M059J (cell line): ENCODE measurements at regions not wholly inside any gene's neighbourhood (a gene's known extent, or its start where the extent isn't known, plus 50 kb on each side); places are given as distances from the start of the nearest gene placed in this dataset.

Experiments used
- DNase-seq: peaks from one replicate; pipeline ENCODE4 v3.0.0-alpha.2; 2012; ENCODE audit warnings: low read depth

- no peak for DNase-seq
Measured at GRCh38 chr2:128450211-128451024, 131.8 kb upstream of the HS6ST1 start.

- DNase-seq = no peak
Measured at GRCh38 chr2:128451084-128452023, 132.7 kb upstream of the HS6ST1 start.

- no peak for DNase-seq
Measured at GRCh38 chr2:128452024-128452411, 133.3 kb upstream of the HS6ST1 start.

DNA sequence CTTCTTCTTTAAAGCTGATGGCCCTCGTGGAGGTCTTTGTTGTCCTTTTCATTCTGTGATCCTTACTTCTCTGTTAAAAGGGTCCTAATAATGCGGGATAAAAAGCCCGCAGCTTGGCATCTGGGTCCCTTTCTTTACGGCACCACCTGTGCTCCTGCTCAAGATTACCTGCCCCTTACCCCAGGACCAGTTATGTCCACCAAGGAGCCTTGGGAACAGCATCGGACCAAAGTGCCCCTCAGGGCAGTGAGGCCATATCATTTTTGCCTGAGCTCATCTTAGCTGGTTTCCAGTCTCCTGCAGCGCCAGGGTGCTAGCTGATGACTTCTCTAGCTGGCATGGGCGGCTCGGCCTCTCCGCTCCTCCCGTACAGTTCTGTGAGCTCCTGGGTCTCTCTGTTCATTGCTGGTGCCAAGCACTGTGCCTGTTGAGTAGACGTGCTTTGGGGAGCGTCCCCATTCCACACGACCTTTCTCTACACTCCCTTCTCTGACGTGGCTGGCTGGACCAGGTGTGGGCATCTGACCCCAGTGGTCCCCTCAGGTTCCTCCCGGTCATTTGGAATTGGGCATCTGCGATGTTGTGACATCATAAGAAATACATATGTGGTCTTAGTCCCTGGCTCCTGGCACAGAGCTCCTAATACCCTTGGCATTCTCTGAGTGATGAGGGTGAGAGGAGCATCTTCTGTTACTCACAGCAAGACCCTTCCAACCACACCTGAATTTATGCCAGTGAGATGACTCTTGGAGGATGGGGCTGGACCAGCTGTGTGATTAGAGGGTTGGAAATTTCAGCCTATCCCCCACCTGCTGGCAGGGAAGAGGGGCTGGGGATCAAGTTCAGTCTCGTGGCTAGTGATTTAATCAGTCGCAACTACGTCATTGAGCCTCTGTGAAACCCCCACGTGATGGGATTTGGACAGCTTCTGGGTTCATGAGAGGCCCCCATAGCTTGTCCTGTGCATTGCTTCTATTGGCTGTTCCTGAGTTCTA lies 134.2 kb upstream of the HS6ST1 start:
- DNase-seq = no peak

GRCh38 chr2:128454980-128455720 lies 136.5 kb upstream of the HS6ST1 start:
- DNase-seq = no peak

GRCh38 chr2:128455721-128456050 lies 137.0 kb upstream of the HS6ST1 start:
- DNase-seq = no peak

DNA sequence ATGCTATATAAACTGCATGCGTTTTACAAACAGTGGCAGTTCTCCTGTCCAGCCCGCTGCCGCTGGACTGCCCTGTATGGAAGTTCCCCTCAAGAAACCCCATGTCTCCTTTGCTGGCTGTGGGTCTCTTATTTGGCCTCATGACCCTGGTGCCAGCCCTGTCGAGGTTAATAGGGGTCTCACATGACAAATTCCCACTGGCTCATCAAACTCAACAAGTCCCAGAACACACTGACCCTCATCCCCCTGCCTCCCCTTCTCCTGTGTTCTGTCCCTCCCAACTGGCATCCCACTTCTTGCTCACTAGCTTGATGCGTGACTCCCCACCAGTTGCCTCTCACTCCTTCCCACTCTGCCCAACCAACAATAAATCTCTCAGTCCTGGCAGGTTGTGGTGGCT lies 137.6 kb upstream of the HS6ST1 start:
- no peak for DNase-seq

DNA sequence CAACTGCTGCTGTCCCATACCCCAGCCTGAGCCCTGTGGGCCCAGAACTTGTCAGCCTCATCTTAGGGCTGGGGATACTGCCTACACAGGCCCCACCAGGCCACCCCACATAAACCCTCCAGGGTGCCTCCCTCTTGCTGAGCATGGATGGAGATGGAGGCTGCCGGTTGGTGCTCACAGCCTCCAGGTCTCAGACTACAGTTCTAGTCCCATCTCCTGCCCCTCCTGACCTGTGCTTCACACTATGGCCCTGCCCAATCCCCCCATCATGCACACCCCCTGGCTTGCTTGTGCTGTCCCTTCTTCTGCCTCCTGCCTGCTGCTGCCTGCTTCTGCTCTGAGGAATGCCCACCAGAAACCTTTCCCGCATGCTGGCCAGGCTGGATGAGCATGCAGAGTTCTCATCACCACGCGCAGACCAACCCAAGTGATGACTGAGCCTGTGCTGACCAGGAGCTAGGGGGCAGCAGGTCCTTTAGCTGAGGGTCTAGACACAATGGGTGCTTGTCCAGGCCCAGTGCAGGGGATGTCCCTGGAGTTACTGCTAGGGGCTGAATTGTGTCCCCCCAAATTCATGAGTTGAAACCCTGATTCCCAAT lies 138.4 kb upstream of the HS6ST1 start:
- no peak for DNase-seq

DNA sequence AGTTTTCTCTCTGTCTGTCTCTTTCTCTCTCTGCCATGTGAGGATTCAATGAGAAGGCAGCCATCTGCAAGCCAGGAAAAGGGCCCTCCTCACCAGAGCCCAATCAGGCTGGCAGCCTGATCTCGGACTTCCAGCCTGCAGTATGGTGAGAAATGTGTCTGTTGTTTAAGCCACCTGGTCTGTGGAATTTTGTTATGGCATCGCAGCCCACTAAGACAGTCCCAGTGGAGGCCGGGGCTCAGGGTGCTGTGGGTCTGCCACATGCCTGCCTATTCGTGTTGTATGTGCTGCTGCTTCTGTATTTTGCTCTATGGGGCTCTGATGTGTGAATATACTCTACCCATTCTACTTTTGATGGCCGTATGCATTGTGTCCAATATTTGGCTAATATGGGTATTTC lies 139.0 kb upstream of the HS6ST1 start:
- no peak for DNase-seq

- no peak for DNase-seq
Measured at GRCh38 chr2:128458505-128458904, 139.8 kb upstream of the HS6ST1 start.

GRCh38 chr2:128464456-128464855 lies 145.8 kb upstream of the HS6ST1 start:
- no peak for DNase-seq

DNA sequence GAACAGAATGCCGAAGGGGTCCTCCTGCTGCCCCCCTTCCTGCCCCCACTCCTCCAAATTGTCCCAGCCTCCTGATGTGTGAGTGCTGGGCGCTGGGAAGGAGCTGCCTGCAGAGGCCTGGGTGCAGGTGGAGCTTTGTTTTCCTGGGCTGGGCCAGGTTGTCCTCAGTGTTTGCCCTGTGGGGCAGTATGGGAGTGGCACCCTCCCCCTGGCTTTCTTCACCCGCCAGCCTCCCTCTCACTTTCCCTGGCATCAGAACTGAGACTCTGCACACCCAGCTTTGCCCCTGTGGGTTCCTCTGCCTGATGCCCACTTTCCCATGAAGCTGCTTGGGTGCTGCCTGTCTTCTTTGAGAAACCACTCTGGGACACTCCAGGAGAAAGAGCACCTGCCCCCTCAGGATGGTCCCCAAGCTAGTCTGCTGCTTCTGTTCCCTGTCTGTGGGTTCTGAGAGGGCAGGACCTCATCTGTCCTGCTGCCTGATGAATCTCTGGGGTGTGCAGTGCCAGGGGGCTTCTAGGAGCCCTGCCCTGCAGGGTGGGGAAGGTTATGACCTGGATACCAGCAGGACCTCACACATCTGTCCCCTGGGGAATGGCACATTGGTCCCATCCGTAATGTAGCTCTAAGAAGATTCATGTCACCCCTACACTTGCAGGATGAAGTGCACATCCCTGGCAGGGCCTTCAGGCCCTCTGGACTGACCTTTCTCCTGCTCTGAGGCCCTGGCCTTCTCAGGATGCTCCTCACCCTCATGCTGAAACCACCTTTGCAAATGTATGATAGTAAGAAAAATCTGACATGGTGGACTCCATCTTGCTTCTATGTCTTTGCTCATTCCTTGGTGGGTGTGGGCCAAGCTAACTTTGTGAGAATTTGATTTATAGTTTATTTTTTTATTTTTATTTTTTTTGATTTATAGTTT lies 146.8 kb upstream of the HS6ST1 start:
- no peak for DNase-seq

- DNase-seq = no peak
Measured at GRCh38 chr2:128466376-128466775, 147.7 kb upstream of the HS6ST1 start.

DNA sequence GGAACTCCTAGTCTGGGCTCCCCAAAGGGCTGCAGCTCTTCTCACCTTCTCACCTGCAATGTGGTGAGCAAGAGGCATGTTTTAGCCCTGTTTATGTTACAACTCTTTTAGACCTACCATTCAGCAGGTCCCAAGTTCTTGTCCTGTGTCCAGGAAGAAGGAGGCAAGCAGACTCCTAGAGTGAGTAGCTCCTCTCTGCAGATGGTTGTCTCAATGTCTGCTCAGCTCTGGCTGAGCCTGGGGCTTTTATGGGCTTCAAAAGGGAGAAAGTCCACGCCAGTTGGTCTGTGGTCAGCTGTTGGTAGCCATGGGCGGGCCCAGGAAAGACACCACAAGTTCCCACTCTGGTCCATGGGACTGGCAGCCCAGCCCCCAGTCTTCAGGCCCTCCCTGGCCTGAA lies 148.1 kb upstream of the HS6ST1 start:
- DNase-seq = no peak

- DNase-seq = no peak
Measured at GRCh38 chr2:128467321-128467969, 148.8 kb upstream of the HS6ST1 start.

- no peak for DNase-seq
Measured at GRCh38 chr2:128468186-128468920, 149.7 kb upstream of the HS6ST1 start.

GRCh38 chr2:128469203-128469602 lies 150.5 kb upstream of the HS6ST1 start:
- DNase-seq = no peak

DNA sequence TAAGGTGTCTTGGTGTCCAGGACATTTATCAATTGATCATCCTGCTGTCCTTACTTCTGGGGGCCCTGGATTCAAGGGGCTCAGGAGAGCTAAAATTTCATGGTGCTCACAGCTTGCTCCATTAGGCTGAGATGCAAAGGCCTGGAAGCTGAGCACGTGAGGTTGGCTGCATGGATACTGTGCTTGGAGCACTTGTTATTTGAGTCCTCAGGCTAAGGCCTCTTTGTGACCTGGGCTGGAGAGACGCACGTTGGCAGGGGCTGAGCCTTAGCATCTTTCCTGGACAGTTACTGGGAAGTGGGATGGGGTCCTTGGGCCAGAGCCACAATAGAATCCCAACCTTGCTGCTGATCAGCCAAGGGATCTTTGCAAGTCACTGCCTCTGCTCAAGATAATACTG lies 151.2 kb upstream of the HS6ST1 start:
- DNase-seq = no peak
